ENCODE measurements at regions not wholly inside any gene's neighbourhood (a gene's known extent, or its start where the extent isn't known, plus 50 kb on each side); places are given as distances from the start of the nearest gene placed in this dataset.

- no peak overlapping the region for H3K27ac Mint-ChIP-seq
- H3K27me3 Mint-ChIP-seq (ENCODE audit: low read depth, poor library complexity), result no peaks in the 10 kb centered on the region
- DNase-seq, result no peak
- H3K9me3 Mint-ChIP-seq, result no peaks in the 10 kb centered on the region
- H3K36me3 Mint-ChIP-seq (ENCODE audit: low read depth), result no peaks in the 10 kb centered on the region
- H3K4me1 Mint-ChIP-seq, result no peaks in the 10 kb centered on the region
- TF ChIP-seq, protein P1, sequence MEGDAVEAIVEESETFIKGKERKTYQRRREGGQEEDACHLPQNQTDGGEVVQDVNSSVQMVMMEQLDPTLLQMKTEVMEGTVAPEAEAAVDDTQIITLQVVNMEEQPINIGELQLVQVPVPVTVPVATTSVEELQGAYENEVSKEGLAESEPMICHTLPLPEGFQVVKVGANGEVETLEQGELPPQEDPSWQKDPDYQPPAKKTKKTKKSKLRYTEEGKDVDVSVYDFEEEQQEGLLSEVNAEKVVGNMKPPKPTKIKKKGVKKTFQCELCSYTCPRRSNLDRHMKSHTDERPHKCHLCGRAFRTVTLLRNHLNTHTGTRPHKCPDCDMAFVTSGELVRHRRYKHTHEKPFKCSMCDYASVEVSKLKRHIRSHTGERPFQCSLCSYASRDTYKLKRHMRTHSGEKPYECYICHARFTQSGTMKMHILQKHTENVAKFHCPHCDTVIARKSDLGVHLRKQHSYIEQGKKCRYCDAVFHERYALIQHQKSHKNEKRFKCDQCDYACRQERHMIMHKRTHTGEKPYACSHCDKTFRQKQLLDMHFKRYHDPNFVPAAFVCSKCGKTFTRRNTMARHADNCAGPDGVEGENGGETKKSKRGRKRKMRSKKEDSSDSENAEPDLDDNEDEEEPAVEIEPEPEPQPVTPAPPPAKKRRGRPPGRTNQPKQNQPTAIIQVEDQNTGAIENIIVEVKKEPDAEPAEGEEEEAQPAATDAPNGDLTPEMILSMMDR (IDR thresholded peaks at IDR 0.05), result no peak
- H3K4me3 Mint-ChIP-seq, result no peak overlapping the region
These were observed 226.7 kb downstream of the HNMT start for GRCh38 chr2:138190999-138191398.

DNA sequence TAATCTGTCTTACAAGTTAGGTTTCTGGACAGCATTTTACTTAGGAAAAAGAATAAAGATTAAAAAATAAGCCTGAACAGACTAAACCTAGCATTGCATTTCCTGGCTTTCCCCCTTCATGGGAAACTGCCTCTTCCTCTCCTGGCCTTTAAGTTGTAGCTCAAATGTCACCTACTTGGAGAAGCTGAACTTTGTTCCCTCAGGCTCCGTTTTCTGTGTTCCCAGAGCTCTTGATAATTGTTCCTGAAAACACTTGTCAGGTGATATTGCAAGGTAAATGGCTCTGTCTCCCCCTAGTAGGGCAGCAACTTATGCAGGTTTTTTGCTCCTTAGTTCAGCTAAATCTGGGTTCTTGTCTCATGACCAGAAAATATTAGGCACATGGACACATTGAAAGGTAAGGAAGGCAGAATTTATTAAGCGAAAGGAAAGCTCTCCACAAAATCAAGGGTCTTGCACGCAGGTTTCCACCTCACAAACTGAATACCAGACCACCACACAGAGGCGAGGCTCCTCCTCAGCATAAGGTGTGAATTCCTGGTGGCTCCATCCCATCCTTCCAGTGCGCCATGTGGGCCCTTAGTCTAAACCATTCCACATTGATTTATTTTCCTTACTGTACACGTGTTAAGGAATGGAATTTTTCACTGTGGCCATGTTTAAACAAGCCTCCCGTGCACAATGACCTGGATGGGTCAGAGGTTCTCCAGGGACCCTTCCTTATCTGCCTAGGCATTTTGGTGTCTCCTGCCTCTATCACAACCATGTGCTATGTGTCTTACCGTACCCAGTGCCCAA is 229.3 kb downstream of the HNMT start:
- H3K4me1 Mint-ChIP-seq, result no peaks in the 10 kb centered on the region
- TF ChIP-seq, protein P1 (IDR thresholded peaks at IDR 0.05), result no peak

DNA sequence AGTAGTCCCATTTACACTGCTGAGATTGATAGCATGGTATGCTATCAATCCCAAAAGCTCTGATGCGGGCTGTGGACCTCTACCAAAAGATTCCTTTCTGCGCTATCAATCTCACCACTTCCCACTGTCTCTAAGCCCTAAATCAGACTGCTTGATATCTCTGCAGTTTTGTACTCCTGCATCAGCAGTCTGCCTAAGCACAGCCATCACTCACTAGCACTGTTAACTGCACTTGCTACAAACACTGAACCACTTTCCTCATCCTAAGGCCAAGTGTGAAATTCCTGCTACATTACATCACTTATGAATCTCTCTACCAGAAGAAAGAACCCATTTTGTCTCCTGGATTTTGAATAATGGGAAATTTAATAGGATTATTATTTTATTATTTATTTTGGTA is 237.0 kb downstream of the HNMT start:
- H3K27ac Mint-ChIP-seq, result no peak overlapping the region
- no peaks in the 10 kb centered on the region for H3K27me3 Mint-ChIP-seq (ENCODE audit: low read depth, poor library complexity)
- H3K9me3 Mint-ChIP-seq, result peaks cover 3% of the 10 kb centered on the region
- H3K4me3 Mint-ChIP-seq, result no peak overlapping the region
- no peaks in the 10 kb centered on the region for H3K36me3 Mint-ChIP-seq (ENCODE audit: low read depth)
- no peak for DNase-seq
- TF ChIP-seq, protein P1 (IDR thresholded peaks at IDR 0.05), result no peak
- H3K4me1 Mint-ChIP-seq, result no peaks in the 10 kb centered on the region

More for the DNA sequence above, 229.3 kb downstream of the HNMT start:
- no peak for DNase-seq
- Mint-ChIP-seq H3K27me3 (ENCODE audit: low read depth, poor library complexity) (no peaks in the 10 kb centered on the region), H3K27ac (no peak overlapping the region), H3K9me3 (no peaks in the 10 kb centered on the region), H3K4me3 (no peak overlapping the region), H3K36me3 (ENCODE audit: low read depth) (no peaks in the 10 kb centered on the region)

GRCh38 chr2:138202762-138203161 is 238.5 kb downstream of the HNMT start:
- no peaks in the 10 kb centered on the region for H3K27me3 Mint-ChIP-seq (ENCODE audit: low read depth, poor library complexity)
- no peak for DNase-seq
- no peaks in the 10 kb centered on the region for H3K4me1 Mint-ChIP-seq
- TF ChIP-seq, protein P1 (IDR thresholded peaks at IDR 0.05), result no peak
- no peaks in the 10 kb centered on the region for H3K36me3 Mint-ChIP-seq (ENCODE audit: low read depth)
- no peak overlapping the region for H3K27ac Mint-ChIP-seq
- peaks cover 3% of the 10 kb centered on the region for H3K9me3 Mint-ChIP-seq
- H3K4me3 Mint-ChIP-seq, result no peak overlapping the region

DNA sequence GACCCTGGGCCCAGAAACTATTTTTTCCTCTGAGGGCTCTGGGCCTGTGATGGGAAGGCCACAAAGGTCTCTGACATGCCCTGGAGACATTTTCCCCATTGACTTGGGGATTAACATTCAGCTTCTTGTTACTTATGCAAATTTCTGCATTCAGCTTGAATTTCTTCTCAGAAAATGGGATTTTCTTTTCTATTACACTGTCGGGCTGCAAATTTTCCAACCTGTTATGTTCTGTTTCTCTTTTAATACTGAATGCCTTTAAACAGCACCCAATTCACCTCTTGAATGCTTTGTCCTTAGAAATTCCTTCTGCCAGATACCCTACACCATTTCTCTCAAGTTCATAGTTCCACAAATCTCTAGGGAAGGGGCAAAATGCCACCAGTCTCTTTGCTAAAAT is 241.0 kb downstream of the HNMT start:
- TF ChIP-seq, protein P1 (IDR thresholded peaks at IDR 0.05), result no peak
- Mint-ChIP-seq H3K27me3 (ENCODE audit: low read depth, poor library complexity) (no peaks in the 10 kb centered on the region), H3K27ac (no peak overlapping the region), H3K4me1 (no peaks in the 10 kb centered on the region), H3K4me3 (no peak overlapping the region), H3K36me3 (ENCODE audit: low read depth) (no peaks in the 10 kb centered on the region), H3K9me3 (peaks cover 3% of the 10 kb centered on the region)
- DNase-seq, result no peak

All from nephron progenitor cell (in vitro differentiated cells).